ENCODE measurements at regions not wholly inside any gene's neighbourhood (a gene's known extent, or its start where the extent isn't known, plus 50 kb on each side); places are given as distances from the start of the nearest gene placed in this dataset.

DNA sequence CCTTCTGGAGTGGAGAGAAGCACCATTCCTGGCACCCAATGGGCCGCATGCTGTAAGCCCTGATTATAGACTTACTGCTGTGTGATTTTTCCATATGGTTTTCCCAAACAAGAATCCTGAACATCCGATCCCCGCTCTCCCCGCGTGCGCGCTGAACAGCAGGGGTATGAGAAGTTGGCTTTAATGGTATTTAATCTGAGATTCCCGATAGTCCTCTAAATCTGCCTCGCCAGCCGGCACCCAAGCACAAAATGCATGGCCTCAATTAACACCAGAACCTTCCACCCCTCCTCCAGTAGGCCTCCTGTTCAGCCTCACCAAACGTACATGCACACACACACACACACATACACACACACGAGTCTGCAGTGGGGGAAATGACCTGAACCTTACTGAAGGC, 480.3 kb downstream of the BCL11A start:
- Histone ChIP-seq H3K27me3 (no peaks in the 10 kb centered on the region), H3K36me3 (no peaks in the 10 kb centered on the region), H3K9me3 (no peaks in the 10 kb centered on the region), H3K27ac (no peak overlapping the region), H3K4me1 (ENCODE audit: insufficient read depth) (no peaks in the 10 kb centered on the region), H3K4me3 (no peak overlapping the region)
- TF ChIP-seq EP300 (IDR thresholded peaks at IDR 0.05) (no peak), POLR2A (IDR thresholded peaks at IDR 0.05) (no peak), CTCF (IDR thresholded peaks at IDR 0.05) (no peak)
- DNase-seq, result no peak
- intact Hi-C loops (cut with DNase I), result no loop called here
- WGBS, 3 donors, result 90 to 92% (median 92%) methylated on average over 12 of the region's 12 CpGs

DNA sequence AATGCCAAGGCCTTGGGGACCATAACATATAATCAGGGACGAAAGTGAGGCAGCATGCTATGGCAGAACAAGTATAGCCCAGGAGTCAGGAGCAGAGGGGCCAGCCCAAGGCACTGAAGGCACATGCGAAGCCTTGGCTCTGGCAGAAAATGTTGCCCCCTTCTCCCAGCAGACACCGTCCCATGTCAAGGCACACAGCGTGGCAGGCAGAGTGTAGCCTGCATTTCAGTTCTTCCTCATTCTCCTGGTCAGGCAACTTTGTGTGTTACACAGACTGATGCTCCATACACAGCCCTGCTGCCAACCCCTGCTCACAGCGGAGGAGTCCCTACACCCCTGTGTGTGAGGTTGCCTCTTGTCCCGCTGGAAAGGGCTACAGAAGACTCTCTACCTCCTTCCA, 480.8 kb downstream of the BCL11A start:
- H3K4me1 ChIP-seq (ENCODE audit: insufficient read depth), result no peaks in the 10 kb centered on the region
- H3K27ac ChIP-seq, result no peak overlapping the region
- no peak overlapping the region for H3K4me3 ChIP-seq
- no peak for TF ChIP-seq POLR2A (IDR thresholded peaks at IDR 0.05)
- no peaks in the 10 kb centered on the region for H3K27me3 ChIP-seq
- H3K9me3 ChIP-seq, result no peaks in the 10 kb centered on the region
- no peaks in the 10 kb centered on the region for H3K36me3 ChIP-seq
- no peak for DNase-seq
- 85 to 93% (median 86%) methylated on average over 6 of the region's 6 CpGs for WGBS, 3 donors
- intact Hi-C loops (cut with DNase I), result no loop called here

GRCh38 chr2:60071490-60071831, 482.0 kb downstream of the BCL11A start:
- TF ChIP-seq EP300 (IDR thresholded peaks at IDR 0.05), result no peak
- Histone ChIP-seq H3K4me1 (ENCODE audit: insufficient read depth) (no peaks in the 10 kb centered on the region), H3K9me3 (no peaks in the 10 kb centered on the region), H3K27me3 (no peaks in the 10 kb centered on the region), H3K4me3 (no peak overlapping the region), H3K36me3 (no peaks in the 10 kb centered on the region), H3K27ac (no peak overlapping the region)
- 13 to 25% (median 15%) methylated on average over 6 of the region's 6 CpGs for WGBS, 3 donors
- intact Hi-C loops (cut with DNase I), result no loop called here
- DNase-seq, result no peak

DNA sequence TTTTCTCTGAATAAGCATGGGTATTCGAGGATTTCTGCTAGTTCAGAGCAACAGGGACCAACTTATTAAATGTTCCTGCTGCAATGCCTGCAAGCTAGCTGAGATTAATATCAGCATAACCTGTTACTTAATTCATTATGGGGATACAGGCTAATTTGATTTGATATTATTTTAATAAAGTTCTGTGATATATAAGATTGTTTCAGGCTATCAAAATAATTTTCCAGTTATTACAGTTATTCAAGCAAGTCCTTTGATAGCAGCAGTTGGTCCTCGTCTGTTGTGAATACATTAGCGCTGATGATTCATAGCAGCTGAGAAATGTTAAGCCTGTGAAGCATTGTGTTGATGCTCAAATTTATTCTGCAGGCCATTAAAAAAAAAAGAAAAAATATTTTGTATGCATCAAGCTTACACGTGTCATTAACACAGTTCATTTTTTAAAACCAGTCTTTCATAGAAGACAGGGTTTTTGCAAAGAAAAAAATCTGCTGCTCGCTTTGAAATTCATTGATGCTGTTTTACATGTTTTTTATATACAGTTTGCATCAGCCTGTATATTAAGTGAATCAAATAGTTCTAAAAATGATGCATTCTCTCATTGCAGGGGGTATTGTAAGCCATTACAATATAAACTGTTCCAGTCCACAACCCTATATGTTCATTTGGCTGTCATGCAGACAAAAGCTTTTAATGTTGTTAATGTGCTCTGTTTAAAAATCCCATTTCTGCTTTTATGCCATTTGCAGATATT, 482.5 kb downstream of the BCL11A start:
- Histone ChIP-seq H3K4me3 (no peak overlapping the region), H3K27ac (no peak overlapping the region), H3K9me3 (no peaks in the 10 kb centered on the region), H3K4me1 (ENCODE audit: insufficient read depth) (no peaks in the 10 kb centered on the region), H3K36me3 (no peaks in the 10 kb centered on the region), H3K27me3 (no peaks in the 10 kb centered on the region)
- WGBS, 3 donors, result 36 to 40% (median 39%) methylated on average over 5 of the region's 5 CpGs
- intact Hi-C loops (cut with DNase I), result no loop called here
- DNase-seq, result no peak
- TF ChIP-seq EP300 (IDR thresholded peaks at IDR 0.05), result no peak

- 47 to 63% (median 57%) methylated on average over 5 of the region's 5 CpGs for WGBS, 3 donors
- TF ChIP-seq EP300 (IDR thresholded peaks at IDR 0.05), result no peak
- no peak for TF ChIP-seq CTCF (IDR thresholded peaks at IDR 0.05)
- no peak for TF ChIP-seq POLR2A (IDR thresholded peaks at IDR 0.05)
- Histone ChIP-seq H3K4me1 (ENCODE audit: insufficient read depth) (no peaks in the 10 kb centered on the region), H3K36me3 (no peaks in the 10 kb centered on the region), H3K4me3 (no peak overlapping the region), H3K27me3 (no peaks in the 10 kb centered on the region), H3K27ac (no peak overlapping the region), H3K9me3 (no peaks in the 10 kb centered on the region)
- DNase-seq, result no peak
- intact Hi-C loops (cut with DNase I), result no loop called here
Measured at GRCh38 chr2:60070196-60070595, 483.3 kb downstream of the BCL11A start.

DNA sequence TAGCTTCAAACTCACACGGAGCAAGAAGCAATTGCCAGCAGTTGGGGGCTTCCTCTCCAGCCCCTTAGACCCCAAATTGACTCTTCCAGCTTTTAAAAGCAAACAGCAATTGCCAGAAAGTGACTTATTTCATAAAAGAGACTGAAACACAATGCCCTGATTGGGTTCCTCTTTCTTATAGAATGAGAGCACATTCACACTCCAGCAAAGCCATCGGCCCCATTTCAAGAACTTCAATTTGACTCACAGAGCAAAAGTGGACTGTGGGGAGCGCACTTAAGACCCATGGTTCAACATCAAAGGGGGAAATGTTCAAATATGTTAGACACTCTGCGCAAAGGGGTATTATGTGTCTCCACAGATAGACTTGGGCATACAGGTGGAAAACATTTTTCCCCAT, 484.7 kb downstream of the BCL11A start:
- Histone ChIP-seq H3K36me3 (no peaks in the 10 kb centered on the region), H3K9me3 (no peaks in the 10 kb centered on the region), H3K27ac (no peak overlapping the region), H3K4me1 (ENCODE audit: insufficient read depth) (no peaks in the 10 kb centered on the region), H3K4me3 (no peak overlapping the region), H3K27me3 (no peaks in the 10 kb centered on the region)
- WGBS, 3 donors, result 65 to 91% (median 86%) methylated on average over 4 of the region's 4 CpGs
- DNase-seq, result no peak
- intact Hi-C loops (cut with DNase I), result no loop called here
- TF ChIP-seq CTCF (IDR thresholded peaks at IDR 0.05) (no peak), POLR2A (IDR thresholded peaks at IDR 0.05) (no peak), EP300 (IDR thresholded peaks at IDR 0.05) (no peak)
